HG02759 (cell line): ENCODE measurements at regions not wholly inside any gene's neighbourhood (a gene's known extent, or its start where the extent isn't known, plus 50 kb on each side); places are given as distances from the start of the nearest gene placed in this dataset.
"Not testable (repeated sequence)": the region's sequence is repeated elsewhere in the genome, so short reads cannot be mapped to it uniquely, and the experiment has no call there.

ENCODE experiments used
- ATAC-seq: cut with Tn5 transposase; IDR thresholded peaks from one replicate; pipeline ENCODE4 v1.9.1; 2021; ENCODE audit warnings: mild to moderate bottlenecking, moderate library complexity; ENCODE audit not compliant: unreplicated experiment

DNA sequence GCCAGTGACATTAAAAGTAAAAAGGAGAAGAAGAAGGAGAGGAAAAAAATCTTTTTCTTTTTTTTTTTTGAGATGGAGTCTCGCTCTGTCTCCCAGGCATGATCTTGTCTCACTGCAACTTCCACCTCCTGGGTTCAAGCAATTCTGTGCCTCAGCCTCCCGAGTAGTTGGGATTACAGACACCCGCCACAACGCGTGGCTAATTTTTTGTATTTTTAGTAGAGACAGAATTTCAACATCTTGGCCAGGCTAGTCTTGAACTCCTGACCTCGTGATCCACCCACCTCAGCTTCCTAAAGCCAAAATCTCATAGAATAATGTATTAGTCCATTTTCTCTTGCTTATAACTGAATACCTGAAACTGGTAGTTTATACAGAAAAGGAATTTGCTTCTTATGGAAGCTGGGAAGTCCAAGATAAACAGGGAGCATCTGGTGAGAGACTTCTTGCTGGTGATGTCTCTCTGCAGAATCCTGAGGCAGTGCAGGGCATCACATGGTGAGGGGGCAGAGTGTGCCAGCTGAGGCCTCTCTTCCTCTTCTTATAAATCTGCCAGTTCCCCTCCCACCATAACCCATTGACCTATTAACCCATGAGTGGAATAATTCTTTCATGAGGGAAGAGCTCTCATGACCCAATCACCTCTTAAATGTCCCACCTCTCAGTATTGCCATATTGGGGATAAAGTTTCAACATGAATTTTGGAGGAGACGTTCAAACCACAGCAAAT, 466.3 kb downstream of the GADD45G start:
- ATAC-seq, result no peak

DNA sequence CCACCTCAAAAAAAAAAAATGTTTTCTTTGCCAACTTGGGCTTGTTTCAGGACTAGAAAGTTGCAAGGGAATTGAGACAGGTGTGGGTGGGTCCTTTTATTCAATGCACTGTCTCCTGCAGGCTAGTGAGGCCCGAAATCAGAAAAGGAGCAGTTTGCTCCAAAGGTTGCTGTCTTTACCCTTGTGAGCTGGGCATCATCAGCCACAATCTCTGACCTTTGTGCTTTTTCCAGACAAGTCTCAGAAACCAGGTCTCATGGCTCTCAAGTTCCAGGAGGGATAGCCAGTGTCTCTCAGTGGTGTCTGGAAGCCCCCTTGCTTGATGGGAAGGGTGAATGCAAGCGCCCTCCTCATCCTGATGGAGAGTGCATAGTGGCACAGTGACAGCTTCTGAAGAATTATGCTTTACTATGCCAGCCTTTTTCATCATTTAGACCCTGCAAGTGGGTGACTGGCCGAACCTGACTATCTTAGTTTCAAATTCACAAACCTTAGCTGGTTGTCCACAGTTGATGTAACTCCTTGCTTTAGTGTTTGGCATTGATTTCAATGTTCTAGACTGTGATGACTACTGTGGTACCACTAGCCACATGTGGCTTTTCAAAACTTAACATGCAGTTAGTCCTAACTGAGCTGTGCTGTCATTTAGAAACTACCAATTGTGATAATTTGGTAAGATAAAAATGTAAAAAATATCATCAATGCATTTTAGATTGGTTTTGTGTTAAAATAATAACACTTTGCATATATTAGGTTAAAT, 468.6 kb downstream of the GADD45G start:
- no peak for ATAC-seq

DNA sequence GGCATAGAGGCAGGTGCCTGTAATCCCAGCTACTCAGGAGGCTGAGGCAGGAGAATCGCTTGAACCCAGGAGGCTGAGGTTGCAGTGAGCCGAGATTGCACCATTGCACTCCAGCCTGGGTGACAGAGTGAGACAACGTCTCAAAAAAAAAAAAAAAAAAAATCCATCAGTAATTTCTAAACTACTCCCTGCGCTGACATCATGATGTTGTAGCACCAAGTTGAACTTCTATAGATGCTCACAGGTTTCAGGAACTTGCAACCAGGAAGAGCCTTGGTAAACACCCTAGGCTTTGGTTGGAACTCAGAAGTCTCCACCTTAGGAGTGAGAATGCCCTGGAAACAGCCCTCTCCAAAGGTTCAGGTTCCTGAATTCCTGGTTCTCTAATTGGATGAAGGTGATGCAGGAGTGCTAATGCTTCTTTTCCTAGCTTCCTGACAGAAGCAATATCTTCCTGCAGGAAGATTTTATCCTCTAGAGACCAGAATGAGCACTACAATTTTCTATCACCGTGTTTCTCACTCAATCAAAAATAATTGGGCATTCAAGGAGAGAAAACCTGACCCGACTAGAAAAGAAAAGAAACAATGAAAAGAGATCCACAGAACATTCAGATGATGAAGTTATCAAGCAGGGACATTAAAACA, 469.6 kb downstream of the GADD45G start:
- no peak for ATAC-seq

DNA sequence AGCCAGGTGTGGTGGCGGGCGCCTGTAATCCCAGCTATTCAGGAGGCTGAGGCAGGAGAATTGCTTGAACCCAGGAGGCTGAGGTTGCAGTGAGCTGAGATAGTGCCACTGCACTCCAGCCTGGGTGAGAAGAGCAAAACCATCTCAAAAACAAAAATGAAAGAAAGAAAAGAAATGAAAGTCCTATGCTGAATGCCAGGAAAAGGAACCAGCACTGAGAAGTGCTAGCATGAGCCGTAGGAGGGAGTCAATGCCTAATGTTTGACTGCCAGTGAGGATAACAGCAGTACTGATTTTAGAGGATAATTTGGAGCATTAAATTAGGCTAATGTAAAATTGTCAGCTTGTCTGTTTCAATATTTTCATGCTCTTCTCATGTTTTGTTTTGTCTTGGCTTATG, 472.8 kb downstream of the GADD45G start:
- not testable (repeated sequence) for ATAC-seq

DNA sequence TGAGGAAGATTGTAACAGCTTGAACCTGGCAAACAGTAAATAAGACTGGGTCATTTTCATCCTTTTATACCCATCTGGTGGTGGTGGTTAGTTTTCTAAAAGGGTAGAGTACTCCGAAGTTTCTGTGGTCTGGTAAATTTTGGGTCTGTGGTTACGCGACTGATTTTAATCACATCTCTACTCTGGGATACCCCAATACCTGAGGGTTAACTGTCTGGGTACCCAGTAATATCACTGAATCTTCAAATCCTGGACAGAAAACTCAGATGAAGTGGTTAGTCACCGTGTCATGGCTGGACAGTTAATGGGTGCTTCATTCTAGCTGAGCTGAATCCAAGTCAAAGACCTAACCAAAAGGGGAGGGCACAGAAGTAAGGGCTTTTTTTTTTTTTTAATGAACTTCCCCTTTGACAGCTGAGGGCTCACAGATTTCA, 474.2 kb downstream of the GADD45G start:
- ATAC-seq, result no peak

DNA sequence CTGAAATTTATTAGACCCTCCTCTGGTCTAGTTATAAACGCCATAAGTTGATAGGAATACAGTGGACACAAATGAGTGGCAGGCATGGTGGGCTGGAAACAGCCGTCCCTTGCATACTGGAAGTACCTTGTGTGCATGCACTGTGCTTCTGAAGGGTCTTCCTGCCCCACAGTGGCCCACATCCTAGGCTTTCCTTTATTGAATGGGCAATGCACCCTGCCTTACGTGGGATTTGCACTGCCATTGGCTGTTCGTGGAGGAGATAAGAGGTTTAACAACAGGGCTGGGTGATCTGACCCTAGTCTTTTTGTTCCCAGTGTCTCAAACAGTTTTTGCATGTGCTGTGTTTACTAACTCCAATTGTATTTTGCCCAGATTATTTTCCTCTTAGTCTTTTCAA, 480.8 kb downstream of the GADD45G start:
- ATAC-seq, result no peak

DNA sequence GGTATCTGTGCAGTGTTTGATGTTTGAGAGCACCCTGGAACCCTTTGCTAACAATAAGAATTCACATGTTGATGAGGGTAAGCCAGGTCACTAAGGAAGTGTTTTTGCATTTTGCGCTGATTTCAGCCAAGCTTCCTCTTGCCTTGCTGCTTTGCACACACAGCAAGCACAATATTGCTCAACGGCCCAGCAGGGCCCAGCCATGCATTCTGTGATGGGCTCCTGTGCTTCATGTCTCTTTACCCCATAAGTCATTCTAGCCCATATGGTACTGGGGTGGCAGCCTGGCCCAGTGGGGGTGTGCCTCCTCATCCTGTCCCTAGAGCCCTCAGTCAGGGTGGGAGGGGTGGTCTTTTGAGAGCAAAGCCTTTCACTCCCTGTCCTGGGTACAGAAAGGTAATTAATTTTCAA, 481.3 kb downstream of the GADD45G start:
- ATAC-seq, result no peak

DNA sequence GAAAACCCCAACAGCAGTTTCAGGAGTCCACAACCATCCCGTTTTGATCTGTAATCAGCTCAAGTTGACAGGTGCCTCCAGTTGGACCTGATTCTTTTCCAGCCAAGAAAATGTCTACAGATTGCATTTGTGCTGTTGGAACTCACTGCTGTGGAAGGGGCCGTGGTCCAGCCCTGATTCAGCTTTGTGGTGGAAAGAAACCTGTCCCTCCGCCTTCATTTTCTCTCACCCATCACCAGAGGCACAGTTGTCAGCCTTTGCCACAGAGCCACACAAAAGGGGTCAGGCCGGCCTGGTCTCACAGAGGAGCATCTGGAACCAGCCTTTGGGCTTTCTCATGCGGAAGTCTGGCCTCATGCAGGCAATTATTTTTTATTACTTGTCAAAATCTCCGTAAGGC, 483.6 kb downstream of the GADD45G start:
- no peak for ATAC-seq

DNA sequence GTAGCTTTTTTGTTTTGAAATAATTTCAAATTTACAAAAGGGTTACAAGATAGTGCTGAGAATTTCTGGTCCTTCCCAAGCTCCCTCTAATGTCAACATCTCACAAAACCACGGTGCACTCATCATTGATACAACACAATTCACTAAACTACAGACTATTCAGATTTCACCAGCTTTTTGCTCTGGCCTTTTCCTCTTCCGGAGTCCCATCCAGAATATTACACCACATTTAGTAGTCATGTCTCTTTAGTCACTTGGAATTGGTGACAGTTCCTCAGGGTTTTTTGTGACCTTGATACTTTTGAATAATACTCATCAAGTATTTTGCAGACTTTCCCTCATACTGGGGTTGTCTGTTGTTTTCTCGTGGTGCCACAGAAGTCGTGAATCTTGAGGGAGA, 484.0 kb downstream of the GADD45G start:
- no peak for ATAC-seq

DNA sequence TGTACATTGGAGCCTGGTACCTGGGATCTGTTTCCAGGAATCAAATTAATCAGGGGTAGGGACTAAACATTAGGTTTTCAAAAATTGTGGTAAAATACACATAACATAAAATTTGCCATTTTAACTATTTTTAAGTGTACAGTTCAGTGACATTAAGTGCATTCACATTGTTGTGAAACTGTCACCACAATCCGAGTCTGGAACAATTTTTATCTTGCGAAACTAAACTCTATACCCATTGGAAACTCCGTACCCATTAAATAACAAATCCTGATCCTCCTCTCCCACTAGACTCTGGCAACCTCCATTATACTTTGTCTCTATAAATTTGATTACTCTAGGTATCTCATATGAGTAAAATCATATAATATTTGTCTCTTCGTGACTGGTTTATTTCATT, 486.2 kb downstream of the GADD45G start:
- ATAC-seq, result no peak

DNA sequence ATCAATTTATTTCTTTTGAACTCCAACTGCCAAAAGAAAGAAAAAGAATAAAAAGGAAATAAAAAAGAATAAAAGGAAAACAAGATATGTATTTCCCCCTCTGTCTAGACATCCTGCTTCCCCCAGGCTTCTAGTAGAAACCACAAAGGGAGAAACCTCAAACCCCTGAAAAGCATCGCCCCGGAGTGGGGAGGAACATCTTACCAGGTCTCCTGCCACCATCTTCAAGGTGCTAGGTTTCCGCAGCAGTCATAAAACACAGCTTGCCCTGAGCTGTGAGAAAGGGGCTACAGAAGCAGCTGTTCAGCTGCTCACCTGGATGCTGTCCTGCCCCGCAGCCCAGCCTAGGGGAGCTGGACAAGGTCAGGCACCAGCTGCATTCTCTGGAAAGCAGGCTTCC, 487.7 kb downstream of the GADD45G start:
- ATAC-seq, result no peak

DNA sequence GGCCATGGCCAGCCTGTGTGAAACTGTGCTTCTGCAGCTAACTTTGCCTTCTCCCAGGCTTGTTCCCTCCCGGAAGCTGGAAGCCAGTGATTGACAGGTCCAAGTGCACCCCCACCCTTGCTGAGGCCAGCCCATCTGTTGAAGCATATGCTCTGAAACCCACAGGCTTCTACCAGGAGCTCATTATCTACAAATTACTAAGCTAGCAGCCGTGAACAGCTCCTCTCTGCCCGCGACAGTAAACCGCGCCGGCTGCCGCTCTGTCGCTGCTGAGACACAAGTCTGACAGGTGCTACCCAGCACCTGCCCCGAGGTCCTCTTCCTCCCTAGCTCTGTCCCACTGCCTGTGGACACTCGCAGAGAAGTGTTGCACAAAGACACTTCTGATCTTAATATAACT, 490.9 kb downstream of the GADD45G start:
- ATAC-seq, result no peak

DNA sequence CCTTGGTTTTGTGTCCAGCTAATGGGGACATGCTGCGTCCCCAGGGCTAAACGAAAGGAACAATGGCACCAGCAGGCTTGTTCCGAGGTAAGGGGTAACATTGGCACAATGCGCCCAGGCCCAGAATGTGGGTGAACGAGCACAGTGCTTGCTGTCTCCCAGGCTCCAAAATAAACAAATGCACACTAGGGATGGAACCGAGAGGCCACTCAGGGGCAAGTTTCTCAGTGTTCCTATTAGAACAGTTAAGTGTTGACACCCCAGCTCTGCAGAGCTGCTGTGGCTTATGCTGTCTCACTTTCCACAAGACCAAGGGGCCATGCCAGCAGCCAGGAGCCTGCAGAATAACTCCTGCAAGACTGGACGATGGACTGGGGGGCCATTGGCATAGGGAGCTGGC, 492.4 kb downstream of the GADD45G start:
- no peak for ATAC-seq

DNA sequence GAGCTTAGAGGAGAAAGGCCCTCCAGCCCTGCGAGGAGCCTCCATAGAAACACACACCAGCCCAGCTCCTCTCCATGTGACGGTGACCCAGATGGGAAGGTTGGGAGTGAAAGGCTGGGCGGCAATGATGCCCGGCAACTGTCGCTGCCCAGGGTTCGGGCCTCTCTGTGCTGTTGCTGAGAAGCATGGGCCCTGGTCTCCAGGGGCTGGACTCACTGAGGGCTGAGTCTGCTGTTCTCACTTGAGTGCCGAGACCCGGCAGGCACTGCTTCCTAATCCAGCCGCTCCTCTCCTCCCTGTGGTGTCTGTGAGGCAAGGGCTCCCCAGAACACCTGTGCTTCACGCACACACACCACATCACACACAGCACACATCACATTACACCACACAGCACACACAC, 493.6 kb downstream of the GADD45G start:
- no peak for ATAC-seq

DNA sequence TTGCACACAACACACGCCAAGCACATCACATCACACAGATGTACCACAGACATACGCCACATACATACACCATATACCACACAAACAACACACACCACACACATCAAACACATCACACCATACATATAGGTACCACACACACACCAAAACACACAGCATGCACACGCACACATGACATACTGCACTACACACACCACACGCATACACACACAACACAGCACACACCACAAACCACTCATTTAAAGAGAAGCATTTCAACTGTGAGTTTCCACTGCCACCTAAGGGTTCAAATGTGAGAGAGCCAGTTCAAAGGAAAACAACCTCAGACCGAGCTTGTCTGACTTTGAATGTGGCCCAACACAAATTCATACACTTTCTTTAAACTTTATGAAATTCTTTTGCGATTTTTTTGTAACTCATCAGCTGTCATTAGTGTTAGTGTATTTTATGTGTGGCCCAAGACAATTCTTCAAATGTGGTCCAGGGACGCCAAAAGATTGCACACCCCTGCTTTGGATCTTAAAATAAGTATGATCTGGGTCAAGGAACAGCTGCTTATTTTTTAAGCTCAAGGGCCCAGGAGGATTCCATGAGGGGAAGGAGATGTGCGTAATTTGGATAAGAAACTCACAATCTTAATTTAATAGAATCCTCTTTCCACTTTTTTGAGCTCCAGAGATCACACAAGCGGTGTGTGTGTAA, 494.6 kb downstream of the GADD45G start:
- no peak for ATAC-seq

DNA sequence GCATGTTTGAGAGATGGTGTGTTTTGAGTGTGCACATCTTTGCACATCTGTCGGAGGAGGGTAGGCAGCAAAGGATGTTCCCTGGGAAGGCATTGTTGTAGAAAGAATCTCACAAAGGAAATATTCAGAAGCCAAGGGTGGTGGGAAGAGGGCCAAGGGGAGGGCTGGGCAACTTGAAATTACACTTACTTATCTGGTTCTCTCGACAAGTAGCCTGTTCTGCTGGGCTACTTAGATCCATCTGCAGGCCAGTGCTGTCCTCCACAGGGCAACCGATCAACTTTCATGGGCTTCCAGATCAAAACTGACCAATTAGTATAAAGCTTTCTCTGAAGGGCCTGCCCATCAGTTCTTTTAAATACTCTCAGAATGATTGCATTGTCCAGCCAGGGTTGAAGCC, 495.2 kb downstream of the GADD45G start:
- ATAC-seq, result no peak

DNA sequence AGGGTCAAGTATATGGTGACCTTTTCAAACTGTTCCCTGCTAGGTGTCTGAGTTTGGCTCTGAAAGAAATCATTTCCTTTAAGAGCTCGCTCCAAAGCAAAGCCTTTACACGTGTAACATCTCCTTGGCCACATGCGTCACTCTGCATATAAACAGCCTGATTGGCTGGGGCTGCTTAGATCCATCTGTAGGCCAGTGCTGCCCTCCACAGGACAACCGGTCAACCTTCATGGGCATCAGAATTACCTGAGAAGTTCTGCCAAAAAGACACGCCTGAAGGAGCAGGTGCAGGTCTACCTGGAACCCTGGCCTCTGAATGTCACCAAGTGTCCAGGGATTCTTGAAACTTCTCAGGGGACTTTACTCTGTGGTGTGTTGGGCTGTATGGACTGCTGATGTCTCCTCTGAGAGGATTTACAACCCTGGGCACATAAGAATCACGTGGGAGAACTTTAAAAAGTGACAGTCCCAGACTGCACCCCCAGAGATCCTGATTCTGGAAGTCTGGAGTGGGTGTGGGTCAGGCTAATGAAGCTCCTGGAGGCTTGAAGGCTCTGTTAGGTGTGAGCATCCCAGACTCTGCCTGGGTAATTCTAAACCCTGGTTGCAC, 497.6 kb downstream of the GADD45G start:
- peak; percentile 98 for ATAC-seq

DNA sequence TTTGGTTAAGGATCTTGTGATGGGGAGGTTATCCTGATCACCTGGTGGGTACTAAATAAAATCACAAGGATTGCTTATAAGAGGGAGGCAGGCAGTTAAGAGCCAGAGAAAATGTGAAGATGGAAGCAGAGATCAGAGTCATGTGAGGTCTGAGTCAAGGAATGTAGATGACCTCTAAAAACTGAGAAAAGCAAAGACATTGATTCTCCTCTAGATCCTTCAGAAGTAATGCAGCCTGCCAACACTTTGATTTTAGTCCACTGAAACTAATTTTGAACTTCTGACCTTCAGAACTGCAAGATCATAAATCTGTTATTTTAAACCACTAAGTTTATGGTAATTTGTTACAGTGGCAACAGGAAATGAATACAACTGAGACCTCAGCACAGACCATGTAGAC, 499.0 kb downstream of the GADD45G start:
- no peak for ATAC-seq

DNA sequence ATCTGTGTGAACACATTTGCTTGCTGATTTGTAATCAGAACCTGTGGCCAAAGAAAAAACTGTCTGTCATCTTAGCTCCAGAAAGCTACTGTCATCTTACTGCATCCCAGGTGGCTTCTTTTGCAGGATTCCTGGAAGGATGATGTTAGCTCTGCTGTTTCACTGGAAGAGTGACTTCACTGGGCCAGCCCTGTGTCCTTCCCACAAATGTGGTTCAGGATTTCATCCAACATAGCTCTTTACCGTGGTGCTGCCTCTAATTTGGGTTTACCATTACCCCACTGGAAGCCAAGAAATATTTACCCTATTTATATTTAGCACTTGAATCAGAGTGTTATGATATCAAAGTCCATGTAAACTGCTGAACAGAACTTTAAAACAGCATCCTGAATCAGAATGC, 501.0 kb downstream of the GADD45G start:
- no peak for ATAC-seq

DNA sequence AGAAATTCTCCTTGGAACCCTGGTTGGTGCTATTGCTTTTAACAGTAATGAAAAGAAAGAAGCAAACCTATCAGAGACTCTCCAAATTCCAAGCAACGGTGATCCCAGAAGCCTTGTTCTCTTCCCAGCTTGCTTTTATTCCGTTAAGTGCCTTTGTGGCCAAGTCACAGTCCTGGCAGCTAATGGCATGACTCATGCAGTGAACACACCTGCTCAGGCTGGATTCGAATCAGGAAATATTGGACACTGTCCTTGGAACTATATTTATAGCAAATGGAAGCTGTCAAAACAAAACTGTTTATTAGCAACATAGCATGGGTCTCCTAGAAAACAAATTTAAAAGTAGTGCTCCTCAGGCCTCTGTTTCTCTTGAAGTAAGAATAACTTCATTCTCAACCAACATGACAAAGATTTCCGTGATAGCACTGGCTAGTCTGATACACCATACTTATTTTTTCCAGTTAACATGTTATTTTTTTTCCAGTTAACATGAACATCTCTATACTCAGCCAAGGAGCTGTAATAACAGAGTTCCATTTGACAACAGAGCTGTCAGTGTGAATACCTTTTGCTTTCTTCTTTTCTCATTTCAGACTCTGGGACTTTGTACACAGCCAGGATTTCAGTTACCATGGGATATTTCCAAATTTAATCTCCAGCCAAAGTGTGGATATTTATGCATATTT, 502.4 kb downstream of the GADD45G start:
- ATAC-seq, result no peak
